PFSK-1 (cell line): ENCODE measurements at regions not wholly inside any gene's neighbourhood (a gene's known extent, or its start where the extent isn't known, plus 50 kb on each side); places are given as distances from the start of the nearest gene placed in this dataset.

Experiments used
- FOXP2 ChIP-seq: optimal IDR thresholded peaks from 2 replicates; pipeline ENCODE3; 2011; ENCODE audit warnings: borderline replicate concordance, control low read depth, inconsistent platforms; ENCODE audit not compliant: insufficient read depth; ENCODE audit errors: extremely low read length, extremely low read depth
- POLR2AphosphoS5 ChIP-seq: IDR thresholded peaks from 2 replicates; pipeline ENCODE4 v1.6.1; 2012; ENCODE audit warnings: low read depth, mild to moderate bottlenecking, control low read depth, low read length, moderate library complexity
- REST ChIP-seq, 2 experiments: IDR thresholded peaks; 2 replicates each; pipeline versions ENCODE4 v1.6.1 to v1.8.0; 2011 to 2012; ENCODE audit warnings: low read depth in 2 of 2, low read length in 2 of 2, control low read depth in 1 of 2, inconsistent platforms in 1 of 2, mild to moderate bottlenecking in 1 of 2, moderate library complexity in 1 of 2; ENCODE audit not compliant: insufficient read depth in 1 of 2
- SIN3A ChIP-seq: IDR thresholded peaks from 2 replicates; pipeline ENCODE4 v1.6.1; 2012; ENCODE audit warnings: mild to moderate bottlenecking, low read length, moderate library complexity, borderline replicate concordance; ENCODE audit not compliant: insufficient read depth
- TAF1 ChIP-seq: IDR thresholded peaks from 2 replicates; pipeline ENCODE4 v1.6.1; 2012; ENCODE audit warnings: low read length, control low read depth, borderline replicate concordance; ENCODE audit not compliant: insufficient read depth

- no peak for TF ChIP-seq SIN3A
- no peak for TF ChIP-seq REST (IDR thresholded peaks at IDR 0.05; ENCODE audit: insufficient read depth in 1 of 2, low read depth in 2 of 2, low read length in 2 of 2)
Measured at GRCh38 chr18:45463451-45463850, 151.8 kb upstream of the SLC14A2 start.

GRCh38 chr18:45464619-45465018 is 150.7 kb upstream of the SLC14A2 start:
- TF ChIP-seq SIN3A (no peak), FOXP2 (no peak), REST (IDR thresholded peaks at IDR 0.05; ENCODE audit: insufficient read depth in 1 of 2, low read depth in 2 of 2, low read length in 2 of 2) (no peak), TAF1 (no peak), POLR2AphosphoS5 (no peak)

GRCh38 chr18:45467293-45467692 is 148.0 kb upstream of the SLC14A2 start:
- TF ChIP-seq REST (IDR thresholded peaks at IDR 0.05; ENCODE audit: insufficient read depth in 1 of 2, low read depth in 2 of 2, low read length in 2 of 2) (no peak), FOXP2 (no peak), POLR2AphosphoS5 (no peak), TAF1 (no peak), SIN3A (no peak)

GRCh38 chr18:45467945-45468344 is 147.3 kb upstream of the SLC14A2 start:
- TF ChIP-seq POLR2AphosphoS5 (no peak), FOXP2 (no peak), TAF1 (no peak)

- TF ChIP-seq POLR2AphosphoS5 (no peak), REST (IDR thresholded peaks at IDR 0.05; ENCODE audit: insufficient read depth in 1 of 2, low read depth in 2 of 2, low read length in 2 of 2) (no peak), SIN3A (no peak), TAF1 (no peak), FOXP2 (no peak)
Measured at GRCh38 chr18:45478889-45479288, 136.4 kb upstream of the SLC14A2 start.
